ENCODE measurements at regions not wholly inside any gene's neighbourhood (a gene's known extent, or its start where the extent isn't known, plus 50 kb on each side); places are given as distances from the start of the nearest gene placed in this dataset.

- TF ChIP-seq EZH2 (IDR thresholded peaks at IDR 0.05) (no peak), POLR2AphosphoS5 (IDR thresholded peaks at IDR 0.05; ENCODE audit: borderline replicate concordance, low read depth, low read length) (no peak)
These were observed 74.0 kb upstream of the TOP1 start for GRCh38 chr20:40954521-40955165.
